Activated B cell treated with CpG ODN at 0.5 μM for 24 hours (primary cell): ENCODE measurements at regions not wholly inside any gene's neighbourhood (a gene's known extent, or its start where the extent isn't known, plus 50 kb on each side); places are given as distances from the start of the nearest gene placed in this dataset.

ENCODE experiments used
- ATAC-seq: fragments of 200-7000 bp; cut with Tn5 transposase; one replicate; pipeline ENCODE4 v1.10.0; 2021; ENCODE audit warnings: low read depth, mild to moderate bottlenecking, moderate library complexity
- CTCF ChIA-PET: fragments of 350-600 bp; sonication (Branson Sonifier 250); formaldehyde crosslinking; loops from one replicate; lab custom pipeline; 2021; ENCODE audit warnings: antibody characterized with exemption; lab: Charles Lee
- POLR2A ChIA-PET: fragments of 350-600 bp; sonication (Branson Sonifier 250); formaldehyde crosslinking; loops from one replicate; lab custom pipeline; 2021; ENCODE audit warnings: antibody characterized with exemption; lab: Charles Lee
- DNase-seq: peaks from one replicate; pipeline ENCODE4 v3.0.0; 2022
- H3K27ac Mint-ChIP-seq: one replicate; pipeline ENCODE4 v1.8.0; 2020; ENCODE audit warnings: mixed read lengths
- H3K27me3 Mint-ChIP-seq: one replicate; pipeline ENCODE4 v1.8.0; 2021; ENCODE audit warnings: mixed read lengths
- H3K36me3 Mint-ChIP-seq: one replicate; pipeline ENCODE4 v1.8.0; 2021; ENCODE audit warnings: low read depth, mixed read lengths
- H3K4me1 Mint-ChIP-seq: one replicate; pipeline ENCODE4 v1.8.0; 2021; ENCODE audit warnings: mixed read lengths
- H3K4me3 Mint-ChIP-seq: one replicate; pipeline ENCODE4 v1.8.0; 2020; ENCODE audit warnings: mild to moderate bottlenecking, mixed read lengths
- H3K9me3 Mint-ChIP-seq: one replicate; pipeline ENCODE4 v1.8.0; 2020; ENCODE audit warnings: mixed read lengths
- intact Hi-C: fragments of 100-400 bp; cut with micrococcal nuclease; formaldehyde crosslinking; loops from one replicate; pipeline ENCODE4 v1.15.1; 2024
- TF ChIP-seq, protein P1 (sequence below): fragments of 200-600 bp; IDR thresholded peaks from one replicate; pipeline ENCODE4 v1.8.0; 2022; ENCODE audit warnings: antibody characterized with exemption, mild to moderate bottlenecking

DNA sequence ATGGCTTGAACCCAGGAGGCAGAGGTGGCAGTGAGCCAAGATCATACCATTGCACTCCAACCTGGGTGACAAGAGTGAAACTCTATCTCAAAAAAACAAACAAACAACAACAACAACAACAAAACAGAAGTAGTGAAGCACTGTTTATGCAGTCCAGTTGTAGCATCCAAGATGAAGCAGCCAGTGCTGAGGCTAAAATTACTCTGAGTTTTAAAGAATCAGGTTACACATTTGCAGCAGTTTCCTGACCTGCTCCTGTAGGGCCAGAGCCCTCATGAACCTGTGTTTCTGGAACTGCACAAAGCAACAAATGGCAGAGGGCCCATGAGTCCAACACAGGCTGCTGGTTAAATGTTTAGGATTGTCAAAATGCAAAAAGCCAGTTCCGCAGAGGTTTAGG lies 499.5 kb upstream of the PSMD7 start:
- DNase-seq, result no peak
- Mint-ChIP-seq H3K27me3 (no peaks in the 10 kb centered on the region), H3K9me3 (no peaks in the 10 kb centered on the region), H3K27ac (no peak overlapping the region), H3K4me3 (no peak overlapping the region), H3K4me1 (no peaks in the 10 kb centered on the region), H3K36me3 (no peaks in the 10 kb centered on the region)
- TF ChIP-seq, protein P1, sequence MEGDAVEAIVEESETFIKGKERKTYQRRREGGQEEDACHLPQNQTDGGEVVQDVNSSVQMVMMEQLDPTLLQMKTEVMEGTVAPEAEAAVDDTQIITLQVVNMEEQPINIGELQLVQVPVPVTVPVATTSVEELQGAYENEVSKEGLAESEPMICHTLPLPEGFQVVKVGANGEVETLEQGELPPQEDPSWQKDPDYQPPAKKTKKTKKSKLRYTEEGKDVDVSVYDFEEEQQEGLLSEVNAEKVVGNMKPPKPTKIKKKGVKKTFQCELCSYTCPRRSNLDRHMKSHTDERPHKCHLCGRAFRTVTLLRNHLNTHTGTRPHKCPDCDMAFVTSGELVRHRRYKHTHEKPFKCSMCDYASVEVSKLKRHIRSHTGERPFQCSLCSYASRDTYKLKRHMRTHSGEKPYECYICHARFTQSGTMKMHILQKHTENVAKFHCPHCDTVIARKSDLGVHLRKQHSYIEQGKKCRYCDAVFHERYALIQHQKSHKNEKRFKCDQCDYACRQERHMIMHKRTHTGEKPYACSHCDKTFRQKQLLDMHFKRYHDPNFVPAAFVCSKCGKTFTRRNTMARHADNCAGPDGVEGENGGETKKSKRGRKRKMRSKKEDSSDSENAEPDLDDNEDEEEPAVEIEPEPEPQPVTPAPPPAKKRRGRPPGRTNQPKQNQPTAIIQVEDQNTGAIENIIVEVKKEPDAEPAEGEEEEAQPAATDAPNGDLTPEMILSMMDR, result no peak
- ATAC-seq, result no peak
- ChIA-PET CTCF (no interaction called here), POLR2A (no interaction called here)
- intact Hi-C loops, result no loop called here

DNA sequence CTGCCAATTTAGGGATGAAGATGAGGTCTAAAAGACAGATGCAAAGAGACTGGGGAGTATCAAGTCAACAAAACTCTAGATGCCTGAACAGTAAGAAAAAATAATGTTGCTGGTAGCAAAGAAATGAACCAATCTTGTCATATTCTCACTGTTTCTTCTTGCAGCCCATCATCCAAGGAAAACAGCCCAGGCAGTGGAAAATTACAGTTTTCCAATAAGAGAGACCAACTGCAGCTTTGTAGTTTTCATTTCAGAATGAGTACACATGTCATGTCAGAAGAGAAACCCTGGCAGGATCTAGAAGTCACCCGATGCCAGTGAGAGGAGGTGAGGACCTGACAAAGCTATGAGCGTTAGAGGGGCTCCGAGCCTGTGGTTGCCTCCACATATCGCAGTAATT lies 500.4 kb upstream of the PSMD7 start:
- DNase-seq, result no peak
- Mint-ChIP-seq H3K4me3 (no peak overlapping the region), H3K27me3 (no peaks in the 10 kb centered on the region), H3K9me3 (no peaks in the 10 kb centered on the region), H3K4me1 (no peaks in the 10 kb centered on the region), H3K36me3 (no peaks in the 10 kb centered on the region), H3K27ac (no peak overlapping the region)
- POLR2A ChIA-PET, result no interaction called here
- no peak for ATAC-seq
- CTCF ChIA-PET, result no interaction called here
- TF ChIP-seq, protein P1, result no peak
- intact Hi-C loops, result no loop called here

DNA sequence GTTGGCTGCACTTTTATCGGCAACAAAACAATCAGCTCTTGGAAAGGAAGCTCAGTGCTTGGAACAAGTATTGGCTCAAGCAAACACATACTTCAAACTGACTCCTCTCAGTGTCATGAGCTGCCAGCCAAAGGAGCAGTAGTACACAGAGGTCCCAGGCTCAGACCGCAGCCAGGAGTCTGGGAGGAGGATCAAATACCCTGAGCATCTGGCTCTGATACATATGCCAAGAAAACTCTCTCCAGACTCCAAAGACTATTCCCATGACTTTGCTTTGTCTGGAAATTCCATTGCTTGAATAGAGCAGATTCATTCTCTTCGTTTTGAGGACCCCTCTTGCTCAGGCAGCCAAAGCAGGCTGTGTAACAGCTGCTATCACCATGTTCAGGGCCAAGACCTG lies 501.6 kb upstream of the PSMD7 start:
- Mint-ChIP-seq H3K36me3 (no peaks in the 10 kb centered on the region), H3K27ac (no peak overlapping the region), H3K4me1 (no peaks in the 10 kb centered on the region), H3K27me3 (no peaks in the 10 kb centered on the region), H3K4me3 (no peak overlapping the region), H3K9me3 (no peaks in the 10 kb centered on the region)
- ChIA-PET POLR2A (no interaction called here), CTCF (no interaction called here)
- intact Hi-C loops, result no loop called here
- DNase-seq, result no peak
- TF ChIP-seq, protein P1, result no peak
- no peak for ATAC-seq

DNA sequence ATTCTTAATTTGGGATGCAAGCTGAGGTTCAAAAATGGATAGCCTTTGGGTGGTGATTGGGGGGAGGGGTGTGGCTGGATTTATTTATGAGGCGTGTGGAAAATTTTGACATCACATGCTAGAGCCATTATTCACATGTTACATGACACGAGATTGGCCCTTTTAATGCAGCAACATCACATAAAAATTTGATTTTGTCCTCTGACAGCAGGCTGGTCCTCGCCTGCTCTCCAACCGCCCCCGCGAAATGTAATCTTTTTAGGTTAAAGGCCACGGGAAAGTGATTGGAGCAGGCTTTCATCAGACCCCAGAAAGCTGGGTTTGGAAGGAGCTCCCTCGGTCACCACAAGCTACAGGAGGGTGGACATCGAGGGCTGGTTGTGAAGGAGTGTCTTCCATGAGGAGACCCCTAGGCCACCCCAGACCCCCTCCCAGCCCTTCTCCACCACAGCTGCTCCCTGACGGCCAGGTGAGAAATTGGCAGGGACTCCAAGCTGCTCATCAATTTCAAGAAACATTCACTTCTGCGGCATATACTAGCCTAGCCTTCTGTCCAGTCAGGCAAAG lies 502.7 kb upstream of the PSMD7 start:
- ATAC-seq, result no peak
- TF ChIP-seq, protein P1, result no peak

DNA sequence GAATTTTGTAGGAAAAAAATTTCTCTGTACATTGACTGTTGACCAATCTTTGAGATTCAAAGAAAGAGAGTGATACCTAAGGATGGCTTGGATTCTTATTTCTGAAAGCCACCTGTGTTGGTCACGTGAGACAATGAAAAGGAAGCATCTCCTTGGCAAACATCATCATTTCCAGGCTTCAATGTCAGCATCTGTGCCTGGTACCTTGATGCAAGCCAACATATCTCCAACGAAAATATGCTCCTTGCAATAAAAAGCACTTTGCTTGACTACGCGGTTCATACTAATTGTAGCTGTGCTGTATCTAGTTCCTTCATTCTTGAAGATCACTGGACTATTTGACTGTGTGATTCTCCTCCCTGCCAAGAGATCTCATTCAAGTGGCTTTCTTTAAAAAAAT lies 503.4 kb upstream of the PSMD7 start:
- intact Hi-C loops, result no loop called here
- Mint-ChIP-seq H3K9me3 (no peaks in the 10 kb centered on the region), H3K27ac (no peak overlapping the region), H3K4me3 (no peak overlapping the region), H3K36me3 (no peaks in the 10 kb centered on the region), H3K4me1 (no peaks in the 10 kb centered on the region), H3K27me3 (no peaks in the 10 kb centered on the region)
- DNase-seq (no peak), ATAC-seq (no peak)
- POLR2A ChIA-PET, result no interaction called here
- TF ChIP-seq, protein P1, result no peak
- CTCF ChIA-PET, result no interaction called here

More for the DNA sequence above, 502.7 kb upstream of the PSMD7 start:
- no peaks in the 10 kb centered on the region for H3K36me3 Mint-ChIP-seq
- no peaks in the 10 kb centered on the region for H3K4me1 Mint-ChIP-seq
- no peak overlapping the region for H3K4me3 Mint-ChIP-seq
- POLR2A ChIA-PET, result no interaction called here
- DNase-seq, result no peak
- intact Hi-C loops, result no loop called here
- no peaks in the 10 kb centered on the region for H3K27me3 Mint-ChIP-seq
- CTCF ChIA-PET, result no interaction called here
- no peak overlapping the region for H3K27ac Mint-ChIP-seq
- H3K9me3 Mint-ChIP-seq, result no peaks in the 10 kb centered on the region
